GM12878 (cell line): ENCODE measurements at regions not wholly inside any gene's neighbourhood (a gene's known extent, or its start where the extent isn't known, plus 50 kb on each side); places are given as distances from the start of the nearest gene placed in this dataset.

Experiments used
- ATAC-seq: fragments of 200-7000 bp; cut with Tn5 transposase; 3 replicates; pipeline ENCODE4 v1.9.1; 2020; ENCODE audit warnings: mild to moderate bottlenecking, moderate library complexity
- BruUV-seq: library from RNA; stranded (reverse); fragments of 400-500 nt; replicated peaks from 2 replicates; lab custom pipeline; 2021; lab: Mats Ljungman, UMichigan
- CTCF ChIA-PET: fragments of 300-600 bp; sonication (Branson Sonifier 250); formaldehyde crosslinking; extraction: SDS; loops from one replicate; lab custom pipeline; 2021; ENCODE audit warnings: inconsistent platforms; lab: Yijun Ruan, JAX
- POLR2A ChIA-PET: fragments of 350-600 bp; formaldehyde crosslinking; extraction: SDS; loops from one replicate; lab custom pipeline; 2021; ENCODE audit warnings: inconsistent platforms; lab: Charles Lee
- RAD21 ChIA-PET: fragments of 300-600 bp; sonication (Branson Sonifier 250); formaldehyde crosslinking; loops from one replicate; lab custom pipeline; 2023; ENCODE audit warnings: antibody characterized with exemption; ENCODE audit not compliant: unreplicated experiment; lab: Charles Lee
- SMC1A ChIA-PET: fragments of 300-600 bp; sonication (Branson Sonifier 250); formaldehyde crosslinking; loops from one replicate; lab custom pipeline; 2023; ENCODE audit not compliant: unreplicated experiment, uncharacterized antibody; lab: Charles Lee
- DNase-seq: peaks from one replicate; pipeline ENCODE4 v3.0.0-alpha.2; 2011; ENCODE audit warnings: low read depth, low spot score
- FAIRE-seq: peaks from 3 replicates; lab custom pipeline; 2011; peaks lifted over from hg19 to GRCh38; lab: Jason Lieb, UNC
- H2AFZ ChIP-seq: 2 replicates; pipeline ENCODE4 v1.6.0; 2011; ENCODE audit warnings: low read depth, low read length, control low read depth; ENCODE audit not compliant: control insufficient read depth
- H3K27ac ChIP-seq: 2 replicates; pipeline ENCODE4 v1.5.1; 2011; ENCODE audit warnings: control low read depth; ENCODE audit not compliant: control insufficient read depth, insufficient read depth
- H3K27me3 ChIP-seq, 2 experiments: replicated peaks in 1 of 2; 2 replicates each; pipeline versions ENCODE4 v1.6.0 to v1.6.1; 2011; ENCODE audit warnings: low read length in 1 of 2; ENCODE audit not compliant: control insufficient read depth in 2 of 2, insufficient read depth in 2 of 2
- H3K36me3 ChIP-seq, 2 experiments: 2 replicates each; pipeline ENCODE4 v1.5.1; 2011; ENCODE audit warnings: low read length in 1 of 2; ENCODE audit not compliant: control insufficient read depth in 2 of 2, insufficient read depth in 2 of 2
- H3K4me1 ChIP-seq: 2 replicates; pipeline ENCODE4 v1.6.1; 2011; ENCODE audit warnings: mild to moderate bottlenecking, low read length, moderate library complexity, mixed read lengths; ENCODE audit not compliant: control insufficient read depth, insufficient read depth
- H3K4me2 ChIP-seq: 2 replicates; pipeline ENCODE4 v1.6.0; 2011; ENCODE audit warnings: control low read depth; ENCODE audit not compliant: control insufficient read depth, insufficient read depth
- H3K4me3 ChIP-seq: fragments of 200-600 bp; sonication (generic); 2 replicates; pipeline ENCODE4 v1.5.1; 2016
- H3K79me2 ChIP-seq: 2 replicates; pipeline ENCODE4 v1.6.0; 2011; ENCODE audit warnings: low read length; ENCODE audit not compliant: control insufficient read depth, insufficient read depth
- H3K9ac ChIP-seq: 2 replicates; pipeline ENCODE4 v1.8.0; 2011; ENCODE audit warnings: low read length, control low read depth, mixed read lengths; ENCODE audit not compliant: control insufficient read depth, insufficient read depth
- H3K9me3 ChIP-seq: replicated peaks from 3 replicates; pipeline ENCODE4 v1.5.1; 2011; ENCODE audit warnings: mild to moderate bottlenecking, low read length; ENCODE audit not compliant: control insufficient read depth, insufficient read depth
- H4K20me1 ChIP-seq: 2 replicates; pipeline ENCODE4 v1.6.0; 2011; ENCODE audit not compliant: control insufficient read depth, insufficient read depth
- EZH2 ChIP-seq: IDR thresholded peaks from 2 replicates; pipeline ENCODE4 v1.6.1; 2012; ENCODE audit warnings: low read depth, mild to moderate bottlenecking, control low read depth, inconsistent platforms, low read length, borderline replicate concordance; ENCODE audit not compliant: control insufficient read depth
- FOS ChIP-seq: IDR thresholded peaks from 3 replicates; pipeline ENCODE4 v1.6.1; 2011; ENCODE audit warnings: borderline replicate concordance; ENCODE audit not compliant: insufficient read length; ENCODE audit errors: extremely low read depth
- FOXK2 ChIP-seq: fragments of 450-650 bp; IDR thresholded peaks from 2 replicates; pipeline ENCODE4 v1.6.1; 2017; ENCODE audit warnings: mild to moderate bottlenecking, moderate library complexity
- KLF5 ChIP-seq: fragments of 450-650 bp; IDR thresholded peaks from 2 replicates; pipeline ENCODE4 v1.6.1; 2014; ENCODE audit warnings: mild to moderate bottlenecking; ENCODE audit not compliant: partially characterized antibody
- MXI1 ChIP-seq: fragments of 150-350 bp; IDR thresholded peaks from 2 replicates; pipeline ENCODE4 v1.6.1; 2011; ENCODE audit warnings: low read depth, mild to moderate bottlenecking, inconsistent platforms, low read length, improper control_type of control experiment
- NFXL1 ChIP-seq: fragments of 450-650 bp; IDR thresholded peaks from 2 replicates; pipeline ENCODE4 v1.6.1; 2017; ENCODE audit warnings: antibody characterized with exemption, mild to moderate bottlenecking, borderline replicate concordance
- RFX5 ChIP-seq: IDR thresholded peaks from 2 replicates; pipeline ENCODE4 v1.6.1; 2011; ENCODE audit warnings: low read depth, low read length, improper control_type of control experiment
- SMC3 ChIP-seq: IDR thresholded peaks from 2 replicates; pipeline ENCODE4 v1.6.1; 2011; ENCODE audit warnings: low read length, improper control_type of control experiment, borderline replicate concordance
- SREBF2 ChIP-seq: IDR thresholded peaks from 2 replicates; pipeline ENCODE4 v1.6.1; 2012; ENCODE audit warnings: mild to moderate bottlenecking, low read length
- TBL1XR1 ChIP-seq: IDR thresholded peaks from 2 replicates; pipeline ENCODE4 v1.6.1; 2012; ENCODE audit warnings: low read depth, low read length, improper control_type of control experiment
- YY1 ChIP-seq: IDR thresholded peaks from 2 replicates; pipeline ENCODE4 v1.6.1; 2011; ENCODE audit warnings: low read depth, mild to moderate bottlenecking, low read length
- ZNF217 ChIP-seq: fragments of 450-650 bp; IDR thresholded peaks from 2 replicates; pipeline ENCODE4 v1.6.1; 2017; ENCODE audit warnings: antibody characterized with exemption, mild to moderate bottlenecking
- WGBS: methylation state at CpG from one replicate; pipeline ENCODE4 v1.1.6; 2016; ENCODE audit warnings: low lambda C conversion rate; ENCODE audit not compliant: insufficient replicate concordance, insufficient coverage; ENCODE audit errors: missing lambda C conversion rate; 5-methylcytosine and 5-hydroxymethylcytosine counted together
- in situ Hi-C: fragments of 300-500 bp; cut with MboI; formaldehyde crosslinking; loops from 9 replicates; pipeline ENCODE4 v1.14.3; 2018; ENCODE audit warnings: mixed read lengths
- intact Hi-C: fragments of 100-400 bp; cut with micrococcal nuclease; formaldehyde crosslinking; loops from one replicate; pipeline ENCODE4 v1.14.2; 2022; ENCODE audit not compliant: unreplicated experiment
- TF ChIP-seq, protein P1 (sequence below): fragments of 450-650 bp; formaldehyde crosslinking; IDR thresholded peaks from 2 replicates; pipeline ENCODE4 v1.5.0; 2022; ENCODE audit warnings: mild to moderate bottlenecking, missing genetic modification characterization
- TF ChIP-seq, protein P2 (sequence below): fragments of 450-650 bp; conservative IDR thresholded peaks from 2 replicates; pipeline ENCODE4 v1.6.1; 2017; ENCODE audit warnings: mild to moderate bottlenecking, moderate library complexity
- TF ChIP-seq, protein P3 (sequence below): fragments of 450-650 bp; IDR thresholded peaks from 2 replicates; pipeline ENCODE4 v1.6.1; 2016; ENCODE audit warnings: mild to moderate bottlenecking

DNA sequence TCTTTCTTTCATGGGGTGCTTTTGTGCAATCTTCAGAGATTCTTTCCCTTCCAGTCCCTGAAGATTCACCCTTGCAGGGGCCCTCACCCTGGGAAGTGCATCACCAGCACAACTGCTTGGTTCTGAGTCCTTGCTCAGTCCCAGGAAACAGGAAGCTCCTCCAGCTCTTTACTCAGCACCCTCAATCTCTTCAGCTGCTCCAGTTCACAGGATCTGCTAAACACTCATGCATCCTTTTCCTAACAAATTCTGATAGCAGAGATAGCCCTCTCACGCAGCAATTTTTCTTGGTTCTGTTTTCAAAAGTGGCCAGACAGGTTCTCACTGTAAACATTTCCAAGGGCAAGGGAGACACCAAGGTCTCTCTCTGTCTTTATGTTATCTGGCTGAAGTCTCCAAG is 823.1 kb downstream of the LIG4 start:
- no TSS peak for BruUV-seq
- ATAC-seq (no peak), FAIRE-seq (no peak), DNase-seq (no peak)
- ChIA-PET CTCF (no interaction called here), RAD21 (no interaction called here), SMC1A (no interaction called here), POLR2A (no interaction called here)
- WGBS, result 0% methylated on average over 1 of the region's 1 CpG
- Histone ChIP-seq H3K9ac (no peak overlapping the region), H3K36me3 (no peaks in the 10 kb centered on the region), H3K4me2 (no peak overlapping the region), H3K79me2 (no peaks in the 10 kb centered on the region), H3K27ac (no peak overlapping the region), H4K20me1 (no peaks in the 10 kb centered on the region), H3K9me3 (no peaks in the 10 kb centered on the region), H3K4me1 (no peaks in the 10 kb centered on the region), H3K4me3 (no peak overlapping the region), H2AFZ (no peak overlapping the region), H3K27me3 (no peaks in the 10 kb centered on the region)
- intact Hi-C loops (no loop called here), in situ Hi-C loops (no loop called here)
- no peak for TF ChIP-seq FOS
- no peak for TF ChIP-seq YY1
- TF ChIP-seq, protein P1, sequence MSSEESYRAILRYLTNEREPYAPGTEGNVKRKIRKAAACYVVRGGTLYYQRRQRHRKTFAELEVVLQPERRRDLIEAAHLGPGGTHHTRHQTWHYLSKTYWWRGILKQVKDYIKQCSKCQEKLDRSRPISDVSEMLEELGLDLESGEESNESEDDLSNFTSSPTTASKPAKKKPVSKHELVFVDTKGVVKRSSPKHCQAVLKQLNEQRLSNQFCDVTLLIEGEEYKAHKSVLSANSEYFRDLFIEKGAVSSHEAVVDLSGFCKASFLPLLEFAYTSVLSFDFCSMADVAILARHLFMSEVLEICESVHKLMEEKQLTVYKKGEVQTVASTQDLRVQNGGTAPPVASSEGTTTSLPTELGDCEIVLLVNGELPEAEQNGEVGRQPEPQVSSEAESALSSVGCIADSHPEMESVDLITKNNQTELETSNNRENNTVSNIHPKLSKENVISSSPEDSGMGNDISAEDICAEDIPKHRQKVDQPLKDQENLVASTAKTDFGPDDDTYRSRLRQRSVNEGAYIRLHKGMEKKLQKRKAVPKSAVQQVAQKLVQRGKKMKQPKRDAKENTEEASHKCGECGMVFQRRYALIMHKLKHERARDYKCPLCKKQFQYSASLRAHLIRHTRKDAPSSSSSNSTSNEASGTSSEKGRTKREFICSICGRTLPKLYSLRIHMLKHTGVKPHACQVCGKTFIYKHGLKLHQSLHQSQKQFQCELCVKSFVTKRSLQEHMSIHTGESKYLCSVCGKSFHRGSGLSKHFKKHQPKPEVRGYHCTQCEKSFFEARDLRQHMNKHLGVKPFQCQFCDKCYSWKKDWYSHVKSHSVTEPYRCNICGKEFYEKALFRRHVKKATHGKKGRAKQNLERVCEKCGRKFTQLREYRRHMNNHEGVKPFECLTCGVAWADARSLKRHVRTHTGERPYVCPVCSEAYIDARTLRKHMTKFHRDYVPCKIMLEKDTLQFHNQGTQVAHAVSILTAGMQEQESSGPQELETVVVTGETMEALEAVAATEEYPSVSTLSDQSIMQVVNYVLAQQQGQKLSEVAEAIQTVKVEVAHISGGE (CRISPR knock-in tag), result no peak
- TF ChIP-seq ZNF217, result no peak
- no peak for TF ChIP-seq MXI1
- TF ChIP-seq TBL1XR1, result no peak
- no peak for TF ChIP-seq SMC3
- no peak for TF ChIP-seq EZH2
- TF ChIP-seq, protein P2, sequence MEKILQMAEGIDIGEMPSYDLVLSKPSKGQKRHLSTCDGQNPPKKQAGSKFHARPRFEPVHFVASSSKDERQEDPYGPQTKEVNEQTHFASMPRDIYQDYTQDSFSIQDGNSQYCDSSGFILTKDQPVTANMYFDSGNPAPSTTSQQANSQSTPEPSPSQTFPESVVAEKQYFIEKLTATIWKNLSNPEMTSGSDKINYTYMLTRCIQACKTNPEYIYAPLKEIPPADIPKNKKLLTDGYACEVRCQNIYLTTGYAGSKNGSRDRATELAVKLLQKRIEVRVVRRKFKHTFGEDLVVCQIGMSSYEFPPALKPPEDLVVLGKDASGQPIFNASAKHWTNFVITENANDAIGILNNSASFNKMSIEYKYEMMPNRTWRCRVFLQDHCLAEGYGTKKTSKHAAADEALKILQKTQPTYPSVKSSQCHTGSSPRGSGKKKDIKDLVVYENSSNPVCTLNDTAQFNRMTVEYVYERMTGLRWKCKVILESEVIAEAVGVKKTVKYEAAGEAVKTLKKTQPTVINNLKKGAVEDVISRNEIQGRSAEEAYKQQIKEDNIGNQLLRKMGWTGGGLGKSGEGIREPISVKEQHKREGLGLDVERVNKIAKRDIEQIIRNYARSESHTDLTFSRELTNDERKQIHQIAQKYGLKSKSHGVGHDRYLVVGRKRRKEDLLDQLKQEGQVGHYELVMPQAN, result no peak
- TF ChIP-seq, protein P3, sequence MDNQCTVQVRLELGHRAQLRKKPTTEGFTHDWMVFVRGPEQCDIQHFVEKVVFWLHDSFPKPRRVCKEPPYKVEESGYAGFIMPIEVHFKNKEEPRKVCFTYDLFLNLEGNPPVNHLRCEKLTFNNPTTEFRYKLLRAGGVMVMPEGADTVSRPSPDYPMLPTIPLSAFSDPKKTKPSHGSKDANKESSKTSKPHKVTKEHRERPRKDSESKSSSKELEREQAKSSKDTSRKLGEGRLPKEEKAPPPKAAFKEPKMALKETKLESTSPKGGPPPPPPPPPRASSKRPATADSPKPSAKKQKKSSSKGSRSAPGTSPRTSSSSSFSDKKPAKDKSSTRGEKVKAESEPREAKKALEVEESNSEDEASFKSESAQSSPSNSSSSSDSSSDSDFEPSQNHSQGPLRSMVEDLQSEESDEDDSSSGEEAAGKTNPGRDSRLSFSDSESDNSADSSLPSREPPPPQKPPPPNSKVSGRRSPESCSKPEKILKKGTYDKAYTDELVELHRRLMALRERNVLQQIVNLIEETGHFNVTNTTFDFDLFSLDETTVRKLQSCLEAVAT, result no peak
- TF ChIP-seq FOXK2, result no peak
- no peak for TF ChIP-seq SREBF2
- TF ChIP-seq NFXL1, result no peak
- TF ChIP-seq KLF5, result no peak
- no peak for TF ChIP-seq RFX5
